ENCODE measurements at regions not wholly inside any gene's neighbourhood (a gene's known extent, or its start where the extent isn't known, plus 50 kb on each side); places are given as distances from the start of the nearest gene placed in this dataset.
A peak's percentile ranks its signal among the peaks of the same experiment; 100 is the strongest.

- intact Hi-C loops (cut with DNase I, micrococcal nuclease): no loop called here
- no peaks in the 10 kb centered on the region for H3K36me3 Mint-ChIP-seq (ENCODE audit: low read depth)
- CTCF ChIA-PET: interaction anchor here (0.6 kb wide), 1 partner anchor 202 kb away, joined by 4 read pairs; no protein-coding TSS in a partner anchor
These were observed 78.5 kb upstream of the BCL6 start for GRCh38 chr3:187823746-187824145.

GRCh38 chr3:187827723-187828122 is 82.5 kb upstream of the BCL6 start:
- ChIA-PET POLR2A (no interaction called here), CTCF (interaction anchor here (0.6 to 1.7 kb wide), 4 partner anchors 10 to 72 kb away, joined by 3 read pairs; no protein-coding TSS in a partner anchor)
- Mint-ChIP-seq H3K36me3 (ENCODE audit: low read depth) (no peaks in the 10 kb centered on the region), H3K27ac (no peak overlapping the region), H3K9me3 (ENCODE audit: low read depth) (no peaks in the 10 kb centered on the region), H3K4me1 (peaks cover 13% of the 10 kb centered on the region), H3K4me3 (no peak overlapping the region), H3K27me3 (no peaks in the 10 kb centered on the region)
- no peak for ATAC-seq
- intact Hi-C loops (cut with DNase I, micrococcal nuclease): no loop called here
- no peak for DNase-seq

More at GRCh38 chr3:187823746-187824145, 78.5 kb upstream of the BCL6 start:
- no peak overlapping the region for H3K4me3 Mint-ChIP-seq
- H3K4me1 Mint-ChIP-seq: peaks cover 13% of the 10 kb centered on the region
- no peaks in the 10 kb centered on the region for H3K9me3 Mint-ChIP-seq (ENCODE audit: low read depth)
- POLR2A ChIA-PET: interaction anchor here (1.0 kb wide), 1 partner anchor 85 kb away, joined by 3 read pairs; no protein-coding TSS in a partner anchor
- DNase-seq: no peak
- H3K27ac Mint-ChIP-seq: no peak overlapping the region
- ATAC-seq: no peak
- no peaks in the 10 kb centered on the region for H3K27me3 Mint-ChIP-seq

GRCh38 chr3:187828579-187829452 is 83.5 kb upstream of the BCL6 start:
- ATAC-seq (peak; percentile 24), DNase-seq (no peak)
- H3K36me3 Mint-ChIP-seq (ENCODE audit: low read depth): no peaks in the 10 kb centered on the region
- H3K27me3 Mint-ChIP-seq: no peaks in the 10 kb centered on the region
- no peaks in the 10 kb centered on the region for H3K9me3 Mint-ChIP-seq (ENCODE audit: low read depth)
- ChIA-PET POLR2A (no interaction called here), CTCF (interaction anchor here (1.1 to 1.7 kb wide), 2 partner anchors 9 to 71 kb away, joined by 3 read pairs; no protein-coding TSS in a partner anchor)
- H3K27ac Mint-ChIP-seq: no peak overlapping the region
- H3K4me3 Mint-ChIP-seq: no peak overlapping the region
- intact Hi-C loops (cut with DNase I, micrococcal nuclease): no loop called here
- H3K4me1 Mint-ChIP-seq: peaks cover 16% of the 10 kb centered on the region

GRCh38 chr3:187830181-187830580 is 84.9 kb upstream of the BCL6 start:
- H3K4me1 Mint-ChIP-seq: peaks cover 29% of the 10 kb centered on the region
- CTCF ChIA-PET: no interaction called here
- no peaks in the 10 kb centered on the region for H3K27me3 Mint-ChIP-seq
- no peak for DNase-seq
- H3K36me3 Mint-ChIP-seq (ENCODE audit: low read depth): no peaks in the 10 kb centered on the region
- ATAC-seq: no peak
- intact Hi-C loops (cut with DNase I, micrococcal nuclease): no loop called here
- no peak overlapping the region for H3K4me3 Mint-ChIP-seq
- H3K9me3 Mint-ChIP-seq (ENCODE audit: low read depth): peaks cover 6% of the 10 kb centered on the region
- no peak overlapping the region for H3K27ac Mint-ChIP-seq
- POLR2A ChIA-PET: no interaction called here

- Mint-ChIP-seq H3K4me1 (peaks cover 29% of the 10 kb centered on the region), H3K27ac (no peak overlapping the region), H3K4me3 (no peak overlapping the region), H3K27me3 (no peaks in the 10 kb centered on the region), H3K9me3 (ENCODE audit: low read depth) (peaks cover 7% of the 10 kb centered on the region), H3K36me3 (ENCODE audit: low read depth) (no peaks in the 10 kb centered on the region)
- intact Hi-C loops (cut with DNase I, micrococcal nuclease): no loop called here
- ATAC-seq (no peak), DNase-seq (no peak)
- ChIA-PET POLR2A (no interaction called here), CTCF (no interaction called here)
These were observed 86.1 kb upstream of the BCL6 start for GRCh38 chr3:187831125-187832051.

GRCh38 chr3:187832202-187832601 is 86.9 kb upstream of the BCL6 start:
- no peak for DNase-seq
- ChIA-PET CTCF (interaction anchor here (0.6 kb wide), 1 partner anchor 568 kb away, joined by 3 read pairs; no protein-coding TSS in a partner anchor), POLR2A (interaction anchor here (0.6 kb wide), 1 partner anchor 406 kb away, joined by 6 read pairs; no protein-coding TSS in a partner anchor)
- Mint-ChIP-seq H3K9me3 (ENCODE audit: low read depth) (peaks cover 7% of the 10 kb centered on the region), H3K36me3 (ENCODE audit: low read depth) (no peaks in the 10 kb centered on the region), H3K27me3 (no peaks in the 10 kb centered on the region), H3K4me3 (no peak overlapping the region), H3K4me1 (peaks cover 29% of the 10 kb centered on the region), H3K27ac (peak overlapping the region; percentile 35)
- ATAC-seq: no peak
- intact Hi-C loops (cut with DNase I, micrococcal nuclease): no loop called here

GRCh38 chr3:187833375-187833774 is 88.1 kb upstream of the BCL6 start:
- H3K4me3 Mint-ChIP-seq: no peak overlapping the region
- H3K27ac Mint-ChIP-seq: peak overlapping the region; percentile 16
- H3K36me3 Mint-ChIP-seq (ENCODE audit: low read depth): no peaks in the 10 kb centered on the region
- peaks cover 7% of the 10 kb centered on the region for H3K9me3 Mint-ChIP-seq (ENCODE audit: low read depth)
- ChIA-PET POLR2A (no interaction called here), CTCF (no interaction called here)
- DNase-seq (no peak), ATAC-seq (no peak)
- no peaks in the 10 kb centered on the region for H3K27me3 Mint-ChIP-seq
- intact Hi-C loops (cut with DNase I, micrococcal nuclease): no loop called here
- peaks cover 29% of the 10 kb centered on the region for H3K4me1 Mint-ChIP-seq

GRCh38 chr3:187833799-187834578 is 88.7 kb upstream of the BCL6 start:
- peak overlapping the region; percentile 16 for H3K27ac Mint-ChIP-seq
- H3K27me3 Mint-ChIP-seq: no peaks in the 10 kb centered on the region
- ChIA-PET POLR2A (no interaction called here), CTCF (interaction anchor here (1.0 kb wide), 1 partner anchor 8 kb away, joined by 3 read pairs; no protein-coding TSS in a partner anchor)
- intact Hi-C loops (cut with DNase I, micrococcal nuclease): no loop called here
- no peaks in the 10 kb centered on the region for H3K36me3 Mint-ChIP-seq (ENCODE audit: low read depth)
- peaks cover 24% of the 10 kb centered on the region for H3K4me1 Mint-ChIP-seq
- H3K4me3 Mint-ChIP-seq: no peak overlapping the region
- ATAC-seq: peak; percentile 82
- peaks cover 7% of the 10 kb centered on the region for H3K9me3 Mint-ChIP-seq (ENCODE audit: low read depth)
- peak; percentile 67 for DNase-seq

- H3K9me3 Mint-ChIP-seq (ENCODE audit: low read depth): peaks cover 7% of the 10 kb centered on the region
- no peaks in the 10 kb centered on the region for H3K27me3 Mint-ChIP-seq
- H3K4me3 Mint-ChIP-seq: no peak overlapping the region
- CTCF ChIA-PET: interaction anchor here (0.6 to 0.9 kb wide), 4 partner anchors 9 to 1204 kb away, joined by 3 read pairs; no protein-coding TSS in a partner anchor
- POLR2A ChIA-PET: no interaction called here
- no peaks in the 10 kb centered on the region for H3K36me3 Mint-ChIP-seq (ENCODE audit: low read depth)
- peaks cover 25% of the 10 kb centered on the region for H3K4me1 Mint-ChIP-seq
- intact Hi-C loops (cut with DNase I, micrococcal nuclease): no loop called here
- DNase-seq (no peak), ATAC-seq (no peak)
- no peak overlapping the region for H3K27ac Mint-ChIP-seq
These were observed 91.8 kb upstream of the BCL6 start for GRCh38 chr3:187836823-187837770.

- peaks cover 22% of the 10 kb centered on the region for H3K4me1 Mint-ChIP-seq
- ATAC-seq: no peak
- no peak overlapping the region for H3K27ac Mint-ChIP-seq
- DNase-seq: no peak
- H3K27me3 Mint-ChIP-seq: no peaks in the 10 kb centered on the region
- intact Hi-C loops (cut with DNase I, micrococcal nuclease): no loop called here
- peaks cover 7% of the 10 kb centered on the region for H3K9me3 Mint-ChIP-seq (ENCODE audit: low read depth)
- ChIA-PET POLR2A (no interaction called here), CTCF (interaction anchor here (0.7 to 1.4 kb wide), 3 partner anchors 10 to 20 kb away, joined by 3 to 4 read pairs (median 3); no protein-coding TSS in a partner anchor)
- H3K36me3 Mint-ChIP-seq (ENCODE audit: low read depth): no peaks in the 10 kb centered on the region
- no peak overlapping the region for H3K4me3 Mint-ChIP-seq
These were observed 92.8 kb upstream of the BCL6 start for GRCh38 chr3:187838016-187838540.
